RWPE1 (cell line): ENCODE measurements at regions not wholly inside any gene's neighbourhood (a gene's known extent, or its start where the extent isn't known, plus 50 kb on each side); places are given as distances from the start of the nearest gene placed in this dataset.

Experiments used
- CTCF ChIA-PET: fragments of 350-600 bp; sonication (Branson Sonifier 250); formaldehyde crosslinking; extraction: SDS; loops from one replicate; lab custom pipeline; 2021; lab: Yijun Ruan, JAX
- POLR2A ChIA-PET: fragments of 400-600 bp; formaldehyde crosslinking; extraction: SDS; loops from one replicate; lab custom pipeline; 2020; ENCODE audit warnings: antibody characterized with exemption; ENCODE audit not compliant: low non-redundant PET; lab: Yijun Ruan, JAX
- DNase-seq: peaks from one replicate; pipeline ENCODE4 v3.0.0; 2012; ENCODE audit warnings: low spot score
- H3K27ac ChIP-seq: fragments of 450-650 bp; 2 replicates; pipeline ENCODE4 v1.5.1; 2017
- CTCF ChIP-seq: fragments of 450-650 bp; conservative IDR thresholded peaks from 2 replicates; pipeline ENCODE4 v1.5.1; 2017; ENCODE audit warnings: low read depth, mild to moderate bottlenecking

DNA sequence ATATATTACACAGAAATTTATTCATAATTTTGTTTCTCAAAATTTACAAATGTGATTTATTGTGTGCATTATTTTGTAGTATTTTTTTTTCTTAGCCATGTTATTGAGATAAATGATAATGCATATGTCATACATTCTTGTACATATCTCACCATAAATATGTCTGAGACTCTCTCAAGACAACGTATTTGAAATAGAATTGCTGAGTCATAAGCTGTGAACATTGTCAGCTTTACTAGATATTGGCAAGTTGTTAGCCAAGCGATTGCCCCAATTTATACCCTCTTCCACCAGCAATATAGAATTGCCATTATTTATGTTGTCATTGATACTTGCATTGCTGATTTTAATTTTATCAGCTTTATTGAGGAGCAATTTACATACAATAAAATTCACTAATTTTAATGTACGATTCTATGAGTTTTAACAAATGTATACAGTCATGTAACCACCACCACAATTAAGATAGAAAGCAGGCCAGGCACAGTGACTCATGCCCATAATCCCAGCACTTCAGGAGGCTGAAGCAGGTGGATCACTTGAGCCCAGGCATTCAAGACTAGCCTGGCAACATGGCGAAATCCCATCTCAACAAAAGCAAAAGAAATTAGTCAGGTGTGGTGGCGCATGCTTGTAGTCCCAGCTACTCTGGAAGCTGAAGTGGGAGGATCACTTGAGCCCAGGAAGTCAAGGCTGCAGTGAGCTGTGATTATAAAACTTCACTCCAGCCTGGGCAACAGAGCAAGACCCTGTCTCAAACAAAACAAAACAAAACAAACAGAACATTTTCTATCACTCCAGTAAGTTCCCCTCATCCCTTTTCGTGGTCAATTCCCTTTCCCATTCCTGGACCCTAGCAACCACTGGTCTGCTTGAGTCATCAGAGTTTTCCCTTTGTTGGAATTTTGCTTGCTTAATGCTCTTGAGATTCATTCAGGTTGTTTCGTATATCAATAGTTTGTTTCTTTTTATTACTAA lies 373.1 kb downstream of the MFSD1 start:
- CTCF ChIA-PET = interaction anchor here (0.6 kb wide), 1 partner anchor 1642 kb away, joined by 3 read pairs; no protein-coding TSS in a partner anchor
- DNase-seq = no peak
- TF ChIP-seq CTCF = no peak
- no peak overlapping the region for H3K27ac ChIP-seq
- POLR2A ChIA-PET = no interaction called here

DNA sequence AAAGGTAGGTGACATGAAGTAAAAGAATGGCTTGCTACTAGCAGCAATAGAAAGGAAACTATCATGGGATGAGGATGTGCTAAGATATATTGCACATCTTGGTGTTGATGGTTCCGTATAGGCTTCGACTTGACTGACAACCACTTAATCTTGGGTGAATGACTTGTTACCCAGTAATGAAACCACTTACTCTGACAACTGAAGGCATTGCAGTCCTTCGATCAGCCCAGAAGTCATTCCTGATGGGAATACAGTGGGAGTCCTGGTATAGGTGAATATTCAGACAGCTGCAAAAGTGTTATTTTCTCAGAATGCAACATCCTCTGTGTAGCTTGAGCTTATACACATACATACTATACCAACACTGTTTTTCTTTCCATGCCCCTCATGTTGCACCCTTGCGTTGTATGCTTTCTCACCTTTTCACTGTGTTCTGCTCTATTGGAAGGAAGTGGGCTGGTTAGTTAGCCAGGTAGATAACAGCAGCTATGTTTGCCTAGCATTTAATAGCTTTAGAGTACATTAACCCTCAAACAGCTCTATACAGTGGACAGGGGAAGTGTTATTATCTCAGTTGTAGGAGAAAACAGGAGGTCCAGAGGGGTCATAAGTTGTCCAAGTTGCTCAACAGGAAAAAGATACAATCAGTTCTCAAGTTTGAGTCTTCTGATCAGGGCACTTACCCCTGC lies 376.5 kb downstream of the MFSD1 start:
- ChIA-PET CTCF (no interaction called here), POLR2A (no interaction called here)
- TF ChIP-seq CTCF = no peak
- no peak overlapping the region for H3K27ac ChIP-seq
- no peak for DNase-seq

GRCh38 chr3:159182961-159183360 lies 381.1 kb downstream of the MFSD1 start:
- H3K27ac ChIP-seq = no peak overlapping the region
- ChIA-PET POLR2A (no interaction called here), CTCF (no interaction called here)
- no peak for DNase-seq
- TF ChIP-seq CTCF = no peak

DNA sequence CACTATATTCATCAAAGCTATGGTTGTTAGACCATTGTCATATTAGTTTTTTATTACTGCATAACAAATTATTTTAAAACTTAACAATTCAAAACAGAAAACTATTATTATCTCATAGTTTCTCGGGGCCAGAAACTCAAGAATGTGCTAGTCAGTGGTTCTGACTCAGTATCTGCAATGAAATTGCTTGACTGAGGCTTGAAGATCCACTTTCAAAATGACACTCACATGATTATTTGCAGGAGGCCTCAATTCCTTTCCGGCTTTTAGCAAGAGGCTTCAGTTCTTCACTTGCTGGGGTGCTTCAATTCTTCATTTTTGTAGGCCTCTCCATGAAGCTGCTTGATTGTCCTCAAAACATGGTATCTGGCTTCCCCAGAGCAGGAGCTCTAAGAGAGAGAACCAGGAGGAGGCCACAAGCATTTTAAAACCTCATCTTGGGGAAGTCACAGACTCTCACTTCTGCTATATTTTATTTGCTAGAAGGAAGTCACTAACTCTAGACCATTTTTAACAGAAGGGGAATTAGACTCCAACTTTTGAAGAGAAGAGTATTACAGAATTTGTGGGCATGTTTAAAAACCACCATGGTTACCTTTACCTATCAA lies 383.7 kb downstream of the MFSD1 start:
- no peak overlapping the region for H3K27ac ChIP-seq
- TF ChIP-seq CTCF = no peak
- CTCF ChIA-PET = no interaction called here
- DNase-seq = no peak
- POLR2A ChIA-PET = no interaction called here

DNA sequence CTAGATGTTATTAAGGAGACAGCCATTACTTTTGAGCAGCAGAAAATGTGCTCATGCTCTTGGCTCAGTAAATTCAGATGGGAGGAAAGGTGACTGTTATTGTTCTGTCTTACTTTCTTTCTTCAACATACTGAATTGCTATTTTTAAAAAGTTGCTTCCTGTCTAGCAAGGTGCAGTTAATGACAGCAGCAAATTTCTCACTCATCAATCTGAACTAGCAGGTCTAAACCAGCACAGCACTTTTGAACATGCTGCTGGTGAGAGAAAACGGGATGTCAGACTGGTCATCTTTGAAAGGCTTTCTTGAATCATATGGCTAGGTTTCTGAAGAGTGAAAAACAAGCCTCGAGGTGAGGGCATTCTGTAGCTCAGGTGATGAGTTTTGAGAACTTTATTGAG lies 384.7 kb downstream of the MFSD1 start:
- CTCF ChIA-PET = no interaction called here
- no peak overlapping the region for H3K27ac ChIP-seq
- no peak for TF ChIP-seq CTCF
- POLR2A ChIA-PET = no interaction called here
- no peak for DNase-seq

DNA sequence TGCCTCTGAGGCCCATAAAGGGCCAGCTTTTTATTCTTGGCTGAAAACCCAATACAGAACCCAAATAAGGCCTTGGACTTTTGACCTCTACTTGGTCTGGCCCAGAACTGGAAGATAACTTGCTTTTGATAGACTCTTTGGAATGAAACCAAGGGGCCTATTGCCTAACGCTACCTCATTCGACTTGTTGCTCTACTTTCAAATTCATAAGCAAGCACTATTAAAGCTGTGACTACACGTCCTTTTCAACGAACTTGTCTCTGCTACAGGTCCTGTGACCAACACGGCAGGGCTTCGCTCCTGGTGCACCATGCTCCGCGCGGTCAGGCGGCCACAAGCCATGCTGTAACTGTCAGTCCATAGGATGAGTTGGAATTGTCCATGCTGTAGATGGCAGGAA lies 385.4 kb downstream of the MFSD1 start:
- TF ChIP-seq CTCF = no peak

More for the DNA sequence above, 385.4 kb downstream of the MFSD1 start:
- no peak for DNase-seq
- no peak overlapping the region for H3K27ac ChIP-seq
- CTCF ChIA-PET = no interaction called here
- POLR2A ChIA-PET = no interaction called here
